Gastrocnemius medialis (tissue), 4 donors: ENCODE measurements at regions not wholly inside any gene's neighbourhood (a gene's known extent, or its start where the extent isn't known, plus 50 kb on each side); places are given as distances from the start of the nearest gene placed in this dataset.
"Not testable (repeated sequence)": the region's sequence is repeated elsewhere in the genome, so short reads cannot be mapped to it uniquely, and the experiment has no call there.

Source experiments
- POLR2A ChIP-seq, 2 donors: fragments of 450-650 bp; IDR thresholded peaks; one replicate each; pipeline ENCODE4 v1.6.1; 2017; ENCODE audit warnings: antibody characterized with exemption in 2 of 2, mild to moderate bottlenecking in 2 of 2, moderate library complexity in 2 of 2
- TF ChIP-seq, protein P1 (sequence below), 5 experiments: fragments of 450-650 bp in 3 of 5; fragments of 200-600 bp in 2 of 5; sonication (generic) in 2 of 5; IDR thresholded peaks in 4 of 5; conservative IDR thresholded peaks in 1 of 5; 1 replicate in 4 of 5; 2 replicates in 1 of 5; pipeline ENCODE4 v1.5.1; 2016 to 2019; ENCODE audit warnings: antibody characterized with exemption in 5 of 5, mild to moderate bottlenecking in 3 of 5, moderate library complexity in 3 of 5

DNA sequence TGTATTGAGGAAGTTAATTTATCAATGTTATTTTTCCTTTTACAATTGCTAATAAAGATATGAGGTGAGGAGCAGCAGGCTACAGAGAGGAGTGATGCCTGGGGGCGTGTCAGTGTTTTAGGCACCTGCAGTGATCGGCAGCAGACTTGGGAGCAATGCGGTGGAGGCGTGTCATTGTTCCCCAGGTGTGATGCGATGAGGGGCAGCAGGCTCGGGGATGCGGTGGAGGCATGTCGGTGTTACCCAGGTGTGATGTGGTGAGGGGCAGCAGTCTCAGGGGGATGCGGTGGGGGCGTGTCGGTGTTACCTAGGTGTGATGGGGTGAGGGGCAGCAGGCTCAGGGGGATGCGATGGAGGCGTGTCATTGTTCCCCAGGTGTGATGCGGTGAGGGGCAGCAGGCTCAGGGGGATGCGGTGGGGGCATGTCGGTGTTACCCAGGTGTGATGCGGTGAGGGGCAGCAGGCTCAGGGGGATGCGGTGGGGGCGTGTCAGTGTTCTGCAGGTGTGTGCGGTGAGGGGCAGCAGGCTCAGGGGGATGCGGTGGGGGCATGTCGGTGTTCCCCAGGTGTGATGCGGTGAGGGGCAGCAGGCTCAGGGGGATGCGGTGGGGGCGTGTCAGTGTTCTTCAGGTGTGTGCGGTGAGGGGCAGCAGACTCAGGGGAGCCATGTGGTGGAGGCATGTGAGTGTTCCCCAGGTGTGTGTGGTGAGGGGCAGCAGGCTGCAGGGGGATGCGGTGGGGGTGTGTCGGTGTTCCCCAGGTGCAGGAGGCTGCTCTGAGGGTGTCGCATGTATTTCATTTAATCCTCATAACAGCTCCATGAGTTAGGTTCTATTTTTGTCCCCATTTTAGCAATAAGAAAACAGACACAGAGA, 186.2 kb upstream of the GOLGA6L22 start:
- TF ChIP-seq POLR2A (IDR thresholded peaks at IDR 0.05): not testable (repeated sequence)
- TF ChIP-seq, protein P1, sequence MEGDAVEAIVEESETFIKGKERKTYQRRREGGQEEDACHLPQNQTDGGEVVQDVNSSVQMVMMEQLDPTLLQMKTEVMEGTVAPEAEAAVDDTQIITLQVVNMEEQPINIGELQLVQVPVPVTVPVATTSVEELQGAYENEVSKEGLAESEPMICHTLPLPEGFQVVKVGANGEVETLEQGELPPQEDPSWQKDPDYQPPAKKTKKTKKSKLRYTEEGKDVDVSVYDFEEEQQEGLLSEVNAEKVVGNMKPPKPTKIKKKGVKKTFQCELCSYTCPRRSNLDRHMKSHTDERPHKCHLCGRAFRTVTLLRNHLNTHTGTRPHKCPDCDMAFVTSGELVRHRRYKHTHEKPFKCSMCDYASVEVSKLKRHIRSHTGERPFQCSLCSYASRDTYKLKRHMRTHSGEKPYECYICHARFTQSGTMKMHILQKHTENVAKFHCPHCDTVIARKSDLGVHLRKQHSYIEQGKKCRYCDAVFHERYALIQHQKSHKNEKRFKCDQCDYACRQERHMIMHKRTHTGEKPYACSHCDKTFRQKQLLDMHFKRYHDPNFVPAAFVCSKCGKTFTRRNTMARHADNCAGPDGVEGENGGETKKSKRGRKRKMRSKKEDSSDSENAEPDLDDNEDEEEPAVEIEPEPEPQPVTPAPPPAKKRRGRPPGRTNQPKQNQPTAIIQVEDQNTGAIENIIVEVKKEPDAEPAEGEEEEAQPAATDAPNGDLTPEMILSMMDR (IDR thresholded peaks at IDR 0.05 in 4 of 5, conservative IDR thresholded peaks at IDR 0.05 in 1 of 5): not testable (repeated sequence)
